GM12864 (cell line): ENCODE measurements at regions not wholly inside any gene's neighbourhood (a gene's known extent, or its start where the extent isn't known, plus 50 kb on each side); places are given as distances from the start of the nearest gene placed in this dataset.

ENCODE experiments used
- DNase-seq: peaks from one replicate; pipeline ENCODE4 v3.0.0-alpha.2; 2011; ENCODE audit warnings: low read depth
- H3K4me3 ChIP-seq: 2 replicates; pipeline ENCODE4 v1.5.1; 2011; ENCODE audit warnings: mild to moderate bottlenecking, low read depth, low read length, control low read depth
- TF ChIP-seq, protein P1 (sequence below): IDR thresholded peaks from 2 replicates; pipeline ENCODE4 v1.5.1; 2011; ENCODE audit warnings: low read depth, mild to moderate bottlenecking, moderate library complexity, low read length, control low read depth, inconsistent platforms; ENCODE audit errors: missing control alignments

DNA sequence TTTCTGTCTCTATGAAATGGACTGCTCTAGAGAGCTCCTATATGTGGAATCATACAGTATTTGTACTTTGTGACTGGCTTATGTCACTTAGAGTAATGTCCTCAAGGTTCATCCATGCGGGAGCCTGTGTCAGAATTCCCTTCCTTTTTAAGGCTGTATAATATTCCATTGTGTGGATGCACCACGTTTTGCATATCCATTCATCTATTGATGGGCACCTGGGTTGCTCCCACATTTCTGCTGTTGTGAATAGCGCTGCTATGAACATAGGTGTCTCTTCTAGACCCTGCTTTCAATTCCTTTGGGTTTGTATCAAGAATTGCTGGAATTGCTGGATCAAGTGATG, 155.4 kb downstream of the BMP7 start:
- DNase-seq: no peak
- H3K4me3 ChIP-seq: no peak overlapping the region
- TF ChIP-seq, protein P1, sequence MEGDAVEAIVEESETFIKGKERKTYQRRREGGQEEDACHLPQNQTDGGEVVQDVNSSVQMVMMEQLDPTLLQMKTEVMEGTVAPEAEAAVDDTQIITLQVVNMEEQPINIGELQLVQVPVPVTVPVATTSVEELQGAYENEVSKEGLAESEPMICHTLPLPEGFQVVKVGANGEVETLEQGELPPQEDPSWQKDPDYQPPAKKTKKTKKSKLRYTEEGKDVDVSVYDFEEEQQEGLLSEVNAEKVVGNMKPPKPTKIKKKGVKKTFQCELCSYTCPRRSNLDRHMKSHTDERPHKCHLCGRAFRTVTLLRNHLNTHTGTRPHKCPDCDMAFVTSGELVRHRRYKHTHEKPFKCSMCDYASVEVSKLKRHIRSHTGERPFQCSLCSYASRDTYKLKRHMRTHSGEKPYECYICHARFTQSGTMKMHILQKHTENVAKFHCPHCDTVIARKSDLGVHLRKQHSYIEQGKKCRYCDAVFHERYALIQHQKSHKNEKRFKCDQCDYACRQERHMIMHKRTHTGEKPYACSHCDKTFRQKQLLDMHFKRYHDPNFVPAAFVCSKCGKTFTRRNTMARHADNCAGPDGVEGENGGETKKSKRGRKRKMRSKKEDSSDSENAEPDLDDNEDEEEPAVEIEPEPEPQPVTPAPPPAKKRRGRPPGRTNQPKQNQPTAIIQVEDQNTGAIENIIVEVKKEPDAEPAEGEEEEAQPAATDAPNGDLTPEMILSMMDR: no peak

DNA sequence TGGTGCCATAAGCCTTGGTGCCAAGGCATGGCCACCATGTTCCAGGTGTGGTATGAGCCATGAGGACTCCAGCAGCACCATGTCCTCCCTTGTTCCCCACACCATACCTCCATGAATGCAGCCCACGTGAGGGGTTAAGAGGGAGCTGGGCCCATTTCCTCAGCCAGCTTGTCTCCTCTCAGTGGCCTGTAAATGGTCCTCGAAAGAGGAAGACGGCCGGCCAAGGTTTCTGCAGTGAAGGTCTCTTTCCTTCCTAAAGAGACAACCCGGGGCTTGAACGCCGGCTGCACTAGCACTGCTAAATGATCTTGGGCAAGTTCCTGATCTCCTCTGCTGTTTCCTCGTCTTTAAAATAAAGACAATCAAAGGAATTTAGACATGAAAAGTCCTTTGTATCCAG, 154.0 kb downstream of the BMP7 start:
- DNase-seq: no peak
- TF ChIP-seq, protein P1: no peak
- H3K4me3 ChIP-seq: no peak overlapping the region

DNA sequence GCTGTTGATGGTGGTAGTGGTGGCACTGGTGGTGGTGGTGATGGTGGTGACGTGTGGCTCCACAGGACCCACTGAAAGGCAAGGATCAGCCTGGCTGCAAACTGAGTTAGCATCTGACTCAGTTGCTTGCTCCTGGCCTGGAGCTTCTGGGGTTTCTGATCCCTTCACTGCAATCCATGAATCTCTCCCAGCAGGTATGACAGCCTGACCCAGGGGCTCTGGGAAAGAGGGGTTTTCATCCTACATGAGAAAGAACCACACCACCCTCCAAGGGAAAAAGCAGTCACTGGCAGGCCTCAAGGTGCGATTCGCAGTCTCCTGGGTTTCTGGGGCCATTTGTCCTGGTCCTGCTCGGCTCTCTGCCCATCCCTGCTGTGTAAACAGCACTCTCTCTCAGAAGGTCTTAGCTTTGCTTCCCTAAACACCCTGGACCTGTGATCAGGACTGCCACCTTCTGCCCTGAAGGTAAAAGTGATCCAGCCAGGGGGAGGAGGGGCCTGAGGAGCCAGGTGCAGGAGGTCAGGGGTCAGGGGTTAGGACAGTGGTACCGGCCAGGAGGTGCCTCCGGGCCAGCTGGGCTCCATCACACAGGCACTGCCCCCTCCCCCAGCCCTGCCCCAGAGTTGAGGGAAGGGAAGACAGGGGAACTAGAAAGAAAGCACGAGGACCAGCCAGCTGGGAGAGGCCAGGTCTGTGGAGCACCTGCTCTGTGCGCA, 152.0 kb downstream of the BMP7 start:
- TF ChIP-seq, protein P1: no peak

DNA sequence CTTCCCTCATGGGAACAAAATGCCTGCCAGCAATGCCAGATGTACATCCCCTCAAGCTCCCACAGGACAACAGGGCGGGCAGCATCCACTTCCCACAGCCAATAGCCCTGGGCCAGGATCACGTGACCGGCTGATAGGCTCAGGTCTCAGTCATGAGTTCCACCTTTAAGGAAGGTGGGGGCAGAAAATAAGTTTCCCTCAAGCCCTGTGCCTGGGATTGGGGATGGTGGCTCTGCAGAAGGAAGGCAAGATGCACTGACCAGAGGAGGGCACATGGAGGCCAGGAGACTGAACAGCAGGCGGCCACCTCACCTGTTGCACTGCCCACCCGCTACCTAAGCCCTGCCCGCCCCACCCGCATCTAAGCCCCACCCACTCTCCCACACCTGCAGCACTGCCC, 149.1 kb downstream of the BMP7 start:
- TF ChIP-seq, protein P1: no peak
- H3K4me3 ChIP-seq: no peak overlapping the region
- no peak for DNase-seq

More for the DNA sequence above, 152.0 kb downstream of the BMP7 start:
- no peak overlapping the region for H3K4me3 ChIP-seq
- no peak for DNase-seq

DNA sequence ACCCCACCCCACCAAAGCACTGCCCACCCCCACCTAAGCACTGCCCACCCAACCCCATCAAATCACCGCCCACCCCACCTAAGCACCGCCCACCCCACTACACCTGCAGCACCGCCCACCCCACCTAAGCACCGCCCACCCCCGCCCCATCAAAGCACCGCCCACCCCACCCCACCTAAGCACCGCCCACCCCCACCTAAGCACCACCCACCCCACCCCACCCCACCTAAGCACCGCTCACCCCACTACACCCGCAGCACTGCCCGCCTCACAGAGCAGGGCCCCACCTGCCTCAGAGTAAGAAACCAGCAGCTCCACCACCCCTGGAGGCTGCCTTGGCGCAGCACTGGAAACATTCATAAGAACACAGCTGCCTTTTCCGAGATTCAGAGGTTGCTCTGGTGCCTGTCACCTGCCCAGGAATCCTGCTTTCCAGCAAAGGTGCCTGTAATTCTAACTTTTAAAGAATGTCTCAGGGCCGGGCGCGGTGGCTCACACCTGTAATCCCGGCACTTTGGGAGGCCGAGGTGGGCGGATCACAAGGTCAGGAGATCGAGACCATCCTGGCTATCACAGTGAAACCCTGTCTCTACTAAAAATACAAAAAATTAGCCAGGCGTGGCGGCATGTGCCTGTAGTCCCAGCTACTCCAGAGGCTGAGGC, 148.2 kb downstream of the BMP7 start:
- no peak overlapping the region for H3K4me3 ChIP-seq
- no peak for DNase-seq
- TF ChIP-seq, protein P1: no peak
